ENCODE measurements at regions not wholly inside any gene's neighbourhood (a gene's known extent, or its start where the extent isn't known, plus 50 kb on each side); places are given as distances from the start of the nearest gene placed in this dataset.

GRCh38 chr12:126076515-126076914 lies 1011.3 kb downstream of the AACS start:
- TF ChIP-seq CTCF (IDR thresholded peaks at IDR 0.05; ENCODE audit: low read length) (no peak), EZH2 (IDR thresholded peaks at IDR 0.05; ENCODE audit: borderline replicate concordance, low read length) (no peak)
